Mesodermal cell (in vitro differentiated cells): ENCODE measurements at regions not wholly inside any gene's neighbourhood (a gene's known extent, or its start where the extent isn't known, plus 50 kb on each side); places are given as distances from the start of the nearest gene placed in this dataset.
"Not testable (repeated sequence)": the region's sequence is repeated elsewhere in the genome, so short reads cannot be mapped to it uniquely, and the experiment has no call there.

Source experiments
- H3K27ac ChIP-seq: 2 replicates; pipeline ENCODE4 v1.7.0; 2013; ENCODE audit warnings: mild to moderate bottlenecking, low read depth, low read length, moderate library complexity; ENCODE audit not compliant: severe bottlenecking
- H3K36me3 ChIP-seq: 2 replicates; pipeline ENCODE4 v1.7.1; 2013; ENCODE audit warnings: mild to moderate bottlenecking, low read length, moderate library complexity; ENCODE audit not compliant: control insufficient read depth, insufficient read depth
- H3K4me1 ChIP-seq: one replicate; pipeline ENCODE4 v1.7.1; 2013; ENCODE audit warnings: mild to moderate bottlenecking, low read length; ENCODE audit not compliant: insufficient read depth, control insufficient read depth, poor library complexity, severe bottlenecking
- H3K4me3 ChIP-seq: 2 replicates; pipeline ENCODE4 v1.7.0; 2013; ENCODE audit warnings: low read length, control low read depth, mild to moderate bottlenecking; ENCODE audit not compliant: insufficient read depth, poor library complexity, severe bottlenecking; ENCODE audit errors: extremely low read depth
- H3K9me3 ChIP-seq: 2 replicates; pipeline ENCODE4 v1.7.1; 2013; ENCODE audit warnings: mild to moderate bottlenecking, low read length, moderate library complexity; ENCODE audit not compliant: control insufficient read depth
- WGBS, 2 experiments: methylation state at CpG; one replicate each; pipeline ENCODE4 v1.1.5; 2013; ENCODE audit warnings: missing lambda C conversion rate in 2 of 2; ENCODE audit not compliant: insufficient coverage in 2 of 2; 5-methylcytosine and 5-hydroxymethylcytosine counted together

GRCh38 chr10:100662067-100662466 lies 83.3 kb upstream of the PAX2 start:
- Histone ChIP-seq H3K4me3 (no peak overlapping the region), H3K9me3 (no peaks in the 10 kb centered on the region), H3K36me3 (no peaks in the 10 kb centered on the region), H3K4me1 (no peaks in the 10 kb centered on the region), H3K27ac (no peak overlapping the region)
- WGBS, 2 experiments = 60 to 79% methylated on average over 2 to 5 of the region's 7 CpGs

DNA sequence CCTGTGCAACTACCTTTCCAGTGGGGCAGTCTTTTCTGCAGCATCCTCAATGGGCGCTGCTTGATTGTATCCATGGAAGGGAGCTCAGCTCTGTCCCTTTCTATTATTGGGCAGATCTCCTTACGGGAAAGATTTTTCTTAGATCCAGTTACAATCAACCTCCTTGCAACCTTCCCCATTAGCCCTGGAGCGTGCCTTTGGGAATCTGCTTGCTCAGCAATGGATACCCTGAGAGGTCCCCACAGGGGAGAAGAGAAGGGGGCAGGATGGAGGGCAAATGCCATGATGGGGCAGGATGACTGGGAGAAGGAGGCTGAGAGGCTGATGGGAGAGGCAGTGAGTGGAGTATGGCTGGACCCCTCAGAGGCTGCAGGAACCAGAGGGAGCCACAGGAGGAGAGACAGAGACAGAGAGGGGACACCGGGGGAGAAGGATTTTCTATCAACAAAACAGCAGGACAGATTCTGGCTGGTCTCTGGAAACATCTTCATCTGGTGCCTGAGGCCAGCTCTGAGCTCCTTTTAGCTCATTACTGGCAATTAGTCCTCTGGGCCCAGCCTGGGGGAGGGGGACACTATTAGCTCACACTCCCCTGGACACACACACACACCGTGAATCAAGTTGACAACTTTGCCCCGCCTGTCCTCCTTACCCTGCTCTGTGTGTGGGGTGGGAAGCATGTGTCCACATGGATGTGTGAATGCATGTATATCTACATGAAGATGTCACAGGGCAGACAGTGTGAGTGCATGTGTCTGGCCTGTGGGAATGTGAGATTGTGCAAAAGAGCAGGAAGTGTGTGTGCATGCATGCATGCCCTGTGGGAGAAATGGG lies 80.8 kb upstream of the PAX2 start:
- Histone ChIP-seq H3K27ac (no peak overlapping the region), H3K4me1 (no peaks in the 10 kb centered on the region), H3K4me3 (no peak overlapping the region), H3K9me3 (no peaks in the 10 kb centered on the region), H3K36me3 (no peaks in the 10 kb centered on the region)
- WGBS, 2 experiments = 65 to 71% methylated on average over 2 to 3 of the region's 6 CpGs

DNA sequence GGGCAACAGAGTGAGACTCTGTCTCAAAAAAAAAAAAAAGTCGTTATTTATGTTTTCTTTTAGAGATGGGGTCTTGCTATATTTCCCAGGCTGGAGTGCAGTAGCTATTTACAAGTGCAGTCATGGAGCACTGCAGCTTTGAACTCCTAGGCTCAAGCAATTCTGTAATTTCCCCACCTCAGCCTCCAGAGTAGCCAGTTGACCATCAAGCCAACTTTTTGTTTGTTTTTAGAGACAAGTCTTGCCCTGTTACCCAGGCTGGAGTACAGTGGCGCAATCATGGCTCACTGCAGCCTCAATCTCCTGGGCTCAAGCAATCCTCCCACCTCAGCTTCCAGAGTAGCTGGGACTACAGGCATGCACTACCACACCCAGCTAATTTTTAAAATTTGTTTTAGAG lies 78.7 kb upstream of the PAX2 start:
- 90 to 100% methylated on average over 1 to 2 of the region's 2 CpGs for WGBS, 2 experiments
- H3K36me3 ChIP-seq, H3K9me3 ChIP-seq, H3K27ac ChIP-seq, H3K4me1 ChIP-seq, H3K4me3 ChIP-seq: not testable (repeated sequence)

- Histone ChIP-seq H3K4me3 (no peak overlapping the region), H3K4me1 (no peaks in the 10 kb centered on the region), H3K9me3 (no peaks in the 10 kb centered on the region), H3K36me3 (no peaks in the 10 kb centered on the region), H3K27ac (no peak overlapping the region)
- 66 to 72% methylated on average over 9 of the region's 9 CpGs for WGBS, 2 experiments
Measured at GRCh38 chr10:100669616-100670015, 75.8 kb upstream of the PAX2 start.

DNA sequence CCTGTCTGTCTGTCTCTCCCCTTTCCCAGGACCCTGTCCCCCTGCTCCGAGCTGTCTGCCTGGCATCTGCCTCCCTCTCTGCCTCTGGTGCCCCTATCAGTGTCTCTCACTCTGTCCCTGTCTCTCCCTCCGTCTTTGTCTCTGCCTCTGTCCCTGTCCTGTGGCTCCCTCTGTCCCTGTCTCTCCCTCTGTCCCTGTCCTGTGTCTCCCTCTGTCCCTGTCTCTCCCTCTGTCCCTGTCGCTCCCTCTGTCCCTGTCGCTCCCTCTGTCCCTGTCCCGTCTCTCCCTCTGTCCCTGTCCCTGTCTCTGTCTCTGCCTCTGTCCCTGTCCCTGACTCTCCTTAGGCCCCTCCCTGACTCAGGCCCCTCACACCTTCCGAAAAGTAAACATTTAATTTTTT lies 75.0 kb upstream of the PAX2 start:
- Histone ChIP-seq H3K9me3 (no peaks in the 10 kb centered on the region), H3K27ac (no peak overlapping the region), H3K4me1 (no peaks in the 10 kb centered on the region), H3K4me3 (no peak overlapping the region), H3K36me3 (no peaks in the 10 kb centered on the region)
- WGBS, 2 experiments = 49 to 53% methylated on average over 4 to 5 of the region's 6 CpGs

DNA sequence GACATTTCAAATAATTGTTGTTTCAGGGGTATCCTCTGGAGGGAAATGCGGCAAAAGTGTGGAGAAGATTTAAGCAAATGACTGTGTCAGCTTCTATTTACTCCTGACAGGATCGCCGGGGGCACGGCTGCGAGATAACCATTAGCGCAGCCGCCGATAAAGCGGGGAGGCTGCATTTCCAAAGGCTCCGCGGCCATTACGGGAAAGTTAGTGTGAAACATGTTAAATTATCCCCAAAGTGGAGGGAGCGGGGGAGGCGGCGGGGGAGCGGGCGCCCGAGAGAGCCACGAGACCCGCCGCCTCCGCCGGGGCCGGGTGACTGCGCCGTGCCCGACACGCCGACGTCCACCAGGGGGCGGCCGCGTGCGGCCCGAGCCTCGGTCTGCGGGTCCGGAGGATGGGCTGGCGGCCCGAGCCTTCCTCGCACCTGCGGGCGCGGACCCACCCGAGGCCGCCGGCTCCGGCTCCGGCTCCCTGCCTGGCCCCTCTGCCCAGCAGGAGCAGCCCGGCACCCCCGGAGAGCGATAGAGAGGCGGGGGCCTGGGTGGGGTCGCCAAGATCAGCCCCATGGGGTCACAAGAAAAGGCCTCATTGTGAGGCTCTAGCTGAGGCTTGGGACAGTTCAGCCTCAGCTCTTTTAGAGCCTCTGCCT lies 74.4 kb upstream of the PAX2 start:
- Histone ChIP-seq H3K9me3 (no peaks in the 10 kb centered on the region), H3K4me1 (no peaks in the 10 kb centered on the region), H3K4me3 (no peak overlapping the region), H3K36me3 (no peaks in the 10 kb centered on the region), H3K27ac (no peak overlapping the region)
- 6% methylated on average over 47 to 53 of the region's 54 CpGs for WGBS, 2 experiments

GRCh38 chr10:100672199-100672598 lies 73.2 kb upstream of the PAX2 start:
- Histone ChIP-seq H3K27ac (no peak overlapping the region), H3K4me3 (no peak overlapping the region), H3K36me3 (no peaks in the 10 kb centered on the region), H3K4me1 (no peaks in the 10 kb centered on the region), H3K9me3 (no peaks in the 10 kb centered on the region)
- 97% methylated on average over 3 of the region's 3 CpGs; no CpG with 5 or more reads in 1 of the 2 experiments for WGBS, 2 experiments

- WGBS, 2 experiments = 79 to 89% methylated on average over 5 of the region's 6 CpGs
- no peak overlapping the region for H3K4me3 ChIP-seq
Measured at GRCh38 chr10:100677290-100677945, 68.0 kb upstream of the PAX2 start.

GRCh38 chr10:100679327-100679726 lies 66.1 kb upstream of the PAX2 start:
- WGBS, 2 experiments = 39 to 68% methylated on average over 3 of the region's 3 CpGs
- Histone ChIP-seq H3K36me3 (no peaks in the 10 kb centered on the region), H3K4me3 (no peak overlapping the region), H3K27ac (no peak overlapping the region), H3K9me3 (no peaks in the 10 kb centered on the region), H3K4me1 (peaks cover 13% of the 10 kb centered on the region)

More at GRCh38 chr10:100677290-100677945, 68.0 kb upstream of the PAX2 start:
- H3K9me3 ChIP-seq = no peaks in the 10 kb centered on the region
- H3K27ac ChIP-seq = no peak overlapping the region
- no peaks in the 10 kb centered on the region for H3K36me3 ChIP-seq
- H3K4me1 ChIP-seq = peaks cover 3% of the 10 kb centered on the region

DNA sequence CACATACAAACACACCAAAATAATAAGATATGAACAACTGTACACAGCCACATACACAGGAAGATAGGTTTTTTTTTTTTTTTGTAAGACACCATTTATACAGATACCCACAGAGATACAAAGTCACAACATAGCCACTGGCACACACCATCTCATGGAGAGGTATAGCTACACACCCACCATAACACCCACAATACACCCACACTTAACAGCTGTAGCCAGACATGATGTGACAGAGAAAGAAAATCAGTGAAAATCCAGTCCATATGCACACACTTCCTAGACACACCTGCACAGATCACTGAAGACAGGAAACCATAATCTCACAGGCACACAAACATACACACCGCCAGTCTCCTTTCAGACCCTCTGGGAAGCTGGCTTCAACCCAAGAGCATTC lies 62.4 kb upstream of the PAX2 start:
- no peak overlapping the region for H3K4me3 ChIP-seq
- no peaks in the 10 kb centered on the region for H3K36me3 ChIP-seq
- no peak overlapping the region for H3K27ac ChIP-seq
- 27 to 56% methylated on average over 1 of the region's 1 CpG for WGBS, 2 experiments
- no peaks in the 10 kb centered on the region for H3K9me3 ChIP-seq
- H3K4me1 ChIP-seq = peaks cover 17% of the 10 kb centered on the region
